Breast epithelium (tissue), 3 donors: ENCODE measurements at regions not wholly inside any gene's neighbourhood (a gene's known extent, or its start where the extent isn't known, plus 50 kb on each side); places are given as distances from the start of the nearest gene placed in this dataset.

Experiments
- POLR2A ChIP-seq: fragments of 450-650 bp; IDR thresholded peaks from one replicate; pipeline ENCODE4 v1.6.1; 2016; ENCODE audit warnings: antibody characterized with exemption, mild to moderate bottlenecking, moderate library complexity
- POLR2AphosphoS5 ChIP-seq, 3 donors: sonication (generic); formaldehyde crosslinking; IDR thresholded peaks; one replicate each; pipeline ENCODE4 v1.6.1; 2017; ENCODE audit warnings: antibody characterized with exemption in 3 of 3

DNA sequence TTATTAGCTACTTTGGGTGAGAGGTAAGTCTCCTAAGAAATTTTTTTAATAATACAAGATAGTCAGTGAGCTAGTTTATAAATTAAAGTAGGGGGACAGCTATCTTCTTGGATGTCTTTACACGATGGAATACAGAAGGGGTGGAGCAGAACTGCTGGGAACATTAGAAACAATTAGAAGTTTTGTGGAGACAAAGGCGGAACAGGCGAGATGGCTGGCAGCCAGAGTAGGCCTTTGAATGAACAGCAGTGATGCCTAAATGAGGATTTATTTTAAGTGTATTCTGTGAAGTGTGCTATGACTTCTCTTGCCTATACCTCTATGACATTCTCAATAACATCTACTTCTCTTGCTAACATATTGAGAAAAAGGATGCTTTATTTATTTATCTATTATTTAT, 1345.3 kb upstream of the SEL1L start:
- no peak for TF ChIP-seq POLR2A
- TF ChIP-seq POLR2AphosphoS5 (IDR thresholded peaks at IDR 0.05), result no peak
